SK-N-MC (cell line): ENCODE measurements at regions not wholly inside any gene's neighbourhood (a gene's known extent, or its start where the extent isn't known, plus 50 kb on each side); places are given as distances from the start of the nearest gene placed in this dataset.

Experiments
- EZH2 ChIP-seq: fragments of 200-600 bp; sonication (generic); IDR thresholded peaks from one replicate; pipeline ENCODE4 v1.6.1; 2017; ENCODE audit warnings: antibody characterized with exemption
- POLR2AphosphoS5 ChIP-seq: IDR thresholded peaks from 2 replicates; pipeline ENCODE4 v1.6.1; 2012; ENCODE audit warnings: mild to moderate bottlenecking, low read depth, low read length, borderline replicate concordance

DNA sequence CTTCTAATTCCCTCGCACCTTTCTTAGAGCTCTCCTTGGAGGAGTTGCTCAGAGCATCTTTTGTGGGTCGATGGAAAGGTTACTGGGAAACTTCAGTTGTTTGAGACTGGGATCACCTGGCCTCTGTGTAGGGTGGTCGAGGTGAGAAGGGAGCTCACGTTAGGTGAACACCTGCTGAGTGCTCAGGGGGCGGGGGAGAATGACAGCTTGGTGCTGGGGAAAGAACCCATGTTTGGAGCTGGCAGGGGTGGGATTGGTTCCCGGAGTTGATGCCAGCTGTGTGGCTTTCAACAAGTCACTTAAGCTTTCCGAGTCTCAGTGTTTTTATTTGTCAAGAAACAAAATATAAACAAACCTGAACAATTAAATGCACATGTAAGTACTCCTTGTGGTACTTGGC lies 122.3 kb downstream of the GLI2 start:
- no peak for TF ChIP-seq EZH2
- no peak for TF ChIP-seq POLR2AphosphoS5
